IPS-20b (cell line): ENCODE measurements at regions not wholly inside any gene's neighbourhood (a gene's known extent, or its start where the extent isn't known, plus 50 kb on each side); places are given as distances from the start of the nearest gene placed in this dataset.

Experiments used
- H3K27ac ChIP-seq: one replicate; pipeline ENCODE4 v1.5.1; 2013; ENCODE audit warnings: low read length
- H3K27me3 ChIP-seq: 2 replicates; pipeline ENCODE4 v1.6.1; 2013; ENCODE audit warnings: mild to moderate bottlenecking, low read length, inconsistent platforms; ENCODE audit not compliant: insufficient read depth
- H3K36me3 ChIP-seq: 2 replicates; pipeline ENCODE4 v1.6.1; 2013; ENCODE audit warnings: low read depth, mild to moderate bottlenecking, inconsistent platforms, low read length, moderate library complexity; ENCODE audit not compliant: insufficient read depth
- H3K4me1 ChIP-seq: 2 replicates; pipeline ENCODE4 v1.6.1; 2013; ENCODE audit warnings: mild to moderate bottlenecking, control low read depth, inconsistent platforms, low read length, moderate library complexity; ENCODE audit not compliant: insufficient read depth
- H3K4me3 ChIP-seq: 2 replicates; pipeline ENCODE4 v1.5.1; 2013; ENCODE audit warnings: mild to moderate bottlenecking, low read length, inconsistent platforms
- H3K9ac ChIP-seq: 2 replicates; pipeline ENCODE4 v1.6.1; 2013; ENCODE audit warnings: low read depth, mild to moderate bottlenecking, inconsistent platforms, low read length, moderate library complexity
- H3K9me3 ChIP-seq: 2 replicates; pipeline ENCODE4 v1.6.1; 2013; ENCODE audit warnings: mild to moderate bottlenecking, low read depth, low read length, inconsistent platforms; ENCODE audit not compliant: insufficient read depth

GRCh38 chr15:85972805-85973540 lies 106.7 kb upstream of the AGBL1 start:
- H3K36me3 ChIP-seq: no peaks in the 10 kb centered on the region
- no peaks in the 10 kb centered on the region for H3K9me3 ChIP-seq
- H3K4me3 ChIP-seq: no peak overlapping the region
- H3K4me1 ChIP-seq: no peaks in the 10 kb centered on the region
- no peak overlapping the region for H3K9ac ChIP-seq
- H3K27me3 ChIP-seq: no peaks in the 10 kb centered on the region
- H3K27ac ChIP-seq: no peak overlapping the region

- no peak overlapping the region for H3K9ac ChIP-seq
These were observed 105.9 kb upstream of the AGBL1 start for GRCh38 chr15:85973584-85974347.

GRCh38 chr15:85974348-85974705 lies 105.3 kb upstream of the AGBL1 start:
- Histone ChIP-seq H3K9ac (no peak overlapping the region), H3K36me3 (no peaks in the 10 kb centered on the region), H3K27ac (no peak overlapping the region), H3K4me3 (no peak overlapping the region), H3K4me1 (no peaks in the 10 kb centered on the region), H3K9me3 (no peaks in the 10 kb centered on the region), H3K27me3 (no peaks in the 10 kb centered on the region)

More at GRCh38 chr15:85973584-85974347, 105.9 kb upstream of the AGBL1 start:
- Histone ChIP-seq H3K27me3 (no peaks in the 10 kb centered on the region), H3K4me3 (no peak overlapping the region), H3K36me3 (no peaks in the 10 kb centered on the region), H3K4me1 (no peaks in the 10 kb centered on the region), H3K27ac (no peak overlapping the region), H3K9me3 (no peaks in the 10 kb centered on the region)

GRCh38 chr15:85974742-85975141 lies 104.9 kb upstream of the AGBL1 start:
- Histone ChIP-seq H3K27me3 (no peaks in the 10 kb centered on the region), H3K9me3 (no peaks in the 10 kb centered on the region), H3K27ac (no peak overlapping the region), H3K4me3 (no peak overlapping the region), H3K9ac (no peak overlapping the region), H3K36me3 (no peaks in the 10 kb centered on the region), H3K4me1 (no peaks in the 10 kb centered on the region)

- H3K9ac ChIP-seq: no peak overlapping the region
- no peak overlapping the region for H3K4me3 ChIP-seq
- H3K36me3 ChIP-seq: no peaks in the 10 kb centered on the region
- no peaks in the 10 kb centered on the region for H3K4me1 ChIP-seq
- no peaks in the 10 kb centered on the region for H3K9me3 ChIP-seq
- no peak overlapping the region for H3K27ac ChIP-seq
- no peaks in the 10 kb centered on the region for H3K27me3 ChIP-seq
These were observed 103.6 kb upstream of the AGBL1 start for GRCh38 chr15:85976102-85976501.

GRCh38 chr15:85976986-85977385 lies 102.7 kb upstream of the AGBL1 start:
- Histone ChIP-seq H3K36me3 (no peaks in the 10 kb centered on the region), H3K4me1 (no peaks in the 10 kb centered on the region), H3K27ac (no peak overlapping the region), H3K27me3 (no peaks in the 10 kb centered on the region), H3K9me3 (no peaks in the 10 kb centered on the region; the same call in 1 of the 2 replicates), H3K4me3 (no peak overlapping the region), H3K9ac (no peak overlapping the region)

- Histone ChIP-seq H3K36me3 (no peaks in the 10 kb centered on the region), H3K27ac (no peak overlapping the region), H3K4me3 (no peak overlapping the region), H3K9me3 (no peaks in the 10 kb centered on the region; the same call in 1 of the 2 replicates), H3K9ac (no peak overlapping the region), H3K4me1 (no peaks in the 10 kb centered on the region), H3K27me3 (no peaks in the 10 kb centered on the region)
These were observed 102.1 kb upstream of the AGBL1 start for GRCh38 chr15:85977586-85977985.

GRCh38 chr15:85979929-85980328 lies 99.7 kb upstream of the AGBL1 start:
- H3K9ac ChIP-seq: no peak overlapping the region
- no peaks in the 10 kb centered on the region; the same call in 1 of the 2 replicates for H3K9me3 ChIP-seq
- H3K36me3 ChIP-seq: no peaks in the 10 kb centered on the region
- no peak overlapping the region for H3K27ac ChIP-seq
- H3K4me1 ChIP-seq: no peaks in the 10 kb centered on the region
- no peak overlapping the region for H3K4me3 ChIP-seq
- H3K27me3 ChIP-seq: no peaks in the 10 kb centered on the region

- no peaks in the 10 kb centered on the region; the same call in 1 of the 2 replicates for H3K9me3 ChIP-seq
- no peaks in the 10 kb centered on the region for H3K4me1 ChIP-seq
- H3K9ac ChIP-seq: no peak overlapping the region
- no peaks in the 10 kb centered on the region for H3K36me3 ChIP-seq
- no peaks in the 10 kb centered on the region for H3K27me3 ChIP-seq
- no peak overlapping the region for H3K4me3 ChIP-seq
- no peak overlapping the region for H3K27ac ChIP-seq
These were observed 98.7 kb upstream of the AGBL1 start for GRCh38 chr15:85980946-85981345.

GRCh38 chr15:85984241-85984640 lies 95.4 kb upstream of the AGBL1 start:
- Histone ChIP-seq H3K27me3 (no peaks in the 10 kb centered on the region), H3K4me1 (no peaks in the 10 kb centered on the region), H3K4me3 (no peak overlapping the region), H3K9me3 (no peaks in the 10 kb centered on the region; the same call in 1 of the 2 replicates), H3K36me3 (no peaks in the 10 kb centered on the region), H3K9ac (no peak overlapping the region), H3K27ac (no peak overlapping the region)

- no peak overlapping the region for H3K4me3 ChIP-seq
- H3K9me3 ChIP-seq: no peaks in the 10 kb centered on the region; the same call in 1 of the 2 replicates
- H3K4me1 ChIP-seq: no peaks in the 10 kb centered on the region
- no peaks in the 10 kb centered on the region for H3K27me3 ChIP-seq
- no peak overlapping the region for H3K27ac ChIP-seq
- H3K9ac ChIP-seq: no peak overlapping the region
- H3K36me3 ChIP-seq: no peaks in the 10 kb centered on the region
These were observed 93.6 kb upstream of the AGBL1 start for GRCh38 chr15:85986116-85986515.

- Histone ChIP-seq H3K4me3 (no peak overlapping the region), H3K4me1 (no peaks in the 10 kb centered on the region), H3K9me3 (no peaks in the 10 kb centered on the region; the same call in 1 of the 2 replicates), H3K27me3 (no peaks in the 10 kb centered on the region), H3K9ac (no peak overlapping the region), H3K27ac (no peak overlapping the region), H3K36me3 (no peaks in the 10 kb centered on the region)
These were observed 92.9 kb upstream of the AGBL1 start for GRCh38 chr15:85986741-85987140.
